Right renal cortex interstitium (tissue), 3 donors: ENCODE measurements at regions not wholly inside any gene's neighbourhood (a gene's known extent, or its start where the extent isn't known, plus 50 kb on each side); places are given as distances from the start of the nearest gene placed in this dataset.
"Not testable (repeated sequence)": the region's sequence is repeated elsewhere in the genome, so short reads cannot be mapped to it uniquely, and the experiment has no call there.

Experiments
- DNase-seq, 3 donors: peaks; one replicate each; pipeline ENCODE4 v3.0.0-alpha.2; 2013; ENCODE audit warnings: low read depth in 3 of 3, low spot score in 2 of 3

DNA sequence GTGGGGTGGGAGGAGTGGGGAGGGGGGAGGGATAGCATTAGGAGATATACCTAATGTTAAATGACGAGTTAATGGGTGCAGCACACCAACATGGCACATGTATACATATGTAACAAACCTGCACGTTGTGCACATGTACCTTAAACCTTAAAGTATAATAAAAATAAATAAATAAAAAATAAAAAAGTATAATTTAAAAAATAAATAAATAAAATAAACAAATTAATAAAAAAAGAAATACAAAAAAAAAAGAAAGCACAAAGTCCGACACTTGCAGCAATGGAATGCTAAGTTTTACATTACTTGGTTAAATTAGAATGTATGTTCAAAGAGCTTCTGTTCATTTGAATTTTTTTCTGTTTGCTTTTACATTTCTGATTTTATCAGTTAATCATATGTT, 236.5 kb upstream of the POGK start:
- DNase-seq: not testable (repeated sequence)

DNA sequence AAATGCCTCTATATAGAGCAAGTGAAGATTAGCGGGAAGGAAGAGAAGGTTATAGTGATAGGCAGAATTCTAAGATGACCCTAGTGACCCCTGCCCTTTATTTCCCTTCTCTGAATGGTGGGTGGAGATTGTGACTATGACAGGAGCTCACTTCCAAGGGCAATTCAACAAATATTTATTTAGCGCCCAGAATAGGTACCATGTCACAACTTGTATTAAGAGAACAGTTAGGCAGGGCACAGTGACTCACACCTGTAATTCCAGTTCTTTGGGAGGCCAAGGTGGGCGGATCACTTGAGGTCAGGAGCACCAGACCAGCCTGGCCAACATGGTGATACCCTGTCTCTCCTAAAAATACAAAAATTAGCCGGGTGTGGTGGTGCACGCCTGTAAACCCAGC, 236.0 kb upstream of the POGK start:
- no peak for DNase-seq

DNA sequence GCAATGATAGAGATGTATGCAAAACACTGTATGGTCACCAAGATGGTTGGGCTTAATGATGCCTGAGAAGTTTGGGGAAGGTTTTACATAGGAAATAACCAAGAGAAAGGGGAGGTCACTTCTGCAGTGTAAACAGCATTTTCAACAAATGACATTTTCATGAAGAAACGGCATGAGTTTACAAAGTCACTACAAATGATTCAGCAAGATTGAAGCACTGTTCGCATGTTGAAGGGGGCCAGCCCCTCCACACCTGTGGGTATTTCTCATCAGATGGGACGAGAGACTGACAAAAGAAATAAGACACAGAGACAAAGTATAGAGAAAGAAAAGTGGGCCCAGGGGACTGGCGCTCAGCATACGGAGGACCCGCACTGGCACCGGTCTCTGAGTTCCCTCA, 234.1 kb upstream of the POGK start:
- no peak for DNase-seq

DNA sequence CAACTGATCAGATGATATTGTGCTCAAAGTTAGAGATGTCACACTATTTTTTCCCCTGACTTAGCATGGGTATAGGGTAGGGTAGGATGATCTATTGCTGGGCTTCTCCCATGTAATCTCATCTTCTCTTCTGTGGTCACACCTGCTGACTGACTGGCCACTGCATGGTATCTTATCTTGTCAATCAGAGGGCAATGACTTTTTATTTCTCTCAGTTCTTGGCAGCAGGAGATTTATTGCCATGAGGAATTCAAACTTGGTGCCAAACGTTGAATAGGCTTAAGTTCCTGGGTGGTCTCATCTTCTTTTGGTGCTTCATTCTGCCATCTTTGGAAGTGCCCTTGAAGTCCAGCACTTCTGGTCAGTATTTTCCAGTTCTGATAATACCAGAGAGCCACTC, 226.4 kb upstream of the POGK start:
- no peak for DNase-seq

DNA sequence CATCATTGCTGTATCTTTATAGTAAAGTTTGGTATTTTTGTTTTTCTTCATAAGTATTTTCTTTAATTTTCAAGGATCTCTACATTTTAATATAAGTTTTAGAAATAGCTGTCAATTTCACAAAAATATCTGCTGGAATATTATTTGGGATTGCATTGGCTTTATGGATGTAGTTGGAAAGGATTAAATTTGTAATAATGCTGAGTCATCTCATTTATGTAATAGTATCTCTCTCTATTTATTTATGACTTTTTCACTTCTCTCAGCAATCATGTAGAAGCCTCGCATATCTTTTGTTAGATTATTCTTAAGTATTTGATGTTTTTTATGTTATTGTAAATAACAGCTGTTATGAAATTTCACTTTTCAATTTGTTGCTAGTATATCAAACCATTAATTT, 223.1 kb upstream of the POGK start:
- no peak for DNase-seq

DNA sequence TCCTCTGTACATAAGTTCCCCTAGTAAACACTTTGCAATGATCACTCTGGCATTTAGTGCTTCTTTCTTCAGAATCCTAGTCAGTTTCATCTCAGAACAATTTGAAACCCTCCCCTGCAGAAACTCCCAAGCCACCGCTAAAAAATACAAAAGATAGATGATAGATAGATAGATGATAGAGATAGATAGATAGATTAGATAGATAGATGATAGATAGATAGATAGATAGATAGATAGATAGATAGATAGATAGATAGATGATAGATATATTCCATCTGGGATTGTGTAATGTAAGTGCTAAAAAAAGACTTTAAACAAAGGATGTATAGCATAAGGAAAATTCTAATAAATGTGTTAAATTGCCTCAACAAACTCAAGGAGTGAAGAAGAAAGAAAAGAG, 212.6 kb upstream of the POGK start:
- DNase-seq: no peak

DNA sequence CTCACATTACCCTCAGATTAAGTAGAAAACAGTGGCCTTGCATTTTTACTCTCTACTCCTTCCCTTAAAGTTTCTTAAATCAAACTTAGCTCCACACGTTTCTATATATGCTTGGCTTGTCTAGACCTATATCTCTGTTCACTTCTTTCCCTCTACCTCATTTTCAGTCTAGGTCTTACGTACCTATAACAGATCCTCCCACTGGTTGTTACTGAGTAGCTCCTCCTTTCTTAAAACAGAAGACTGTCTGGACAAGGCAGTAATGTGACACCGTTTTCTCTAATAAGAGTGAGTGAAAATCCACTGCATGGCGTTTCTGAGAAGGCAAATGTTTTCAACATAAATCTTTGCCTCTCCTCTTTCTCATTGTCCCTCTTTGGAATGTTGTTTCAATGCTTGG, 211.7 kb upstream of the POGK start:
- DNase-seq: no peak

DNA sequence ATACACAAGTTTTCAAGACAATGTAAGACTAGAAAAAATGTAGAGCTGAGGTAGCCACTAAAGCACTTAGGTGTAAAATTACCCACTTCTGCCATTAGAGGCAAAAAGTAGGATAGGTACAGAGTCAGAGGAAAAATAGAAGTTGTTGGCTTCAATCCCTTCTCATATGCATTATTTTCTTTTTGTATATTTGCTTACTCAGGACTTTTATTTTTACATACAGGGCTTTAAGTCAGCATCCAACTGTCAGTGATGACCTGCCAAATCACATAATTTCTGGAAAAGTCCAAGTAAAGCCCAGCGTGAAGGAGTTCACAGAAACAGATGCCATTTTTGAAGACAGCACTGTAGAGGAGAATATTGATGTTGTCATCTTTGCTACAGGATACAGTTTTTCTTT, 211.0 kb upstream of the POGK start:
- no peak for DNase-seq

DNA sequence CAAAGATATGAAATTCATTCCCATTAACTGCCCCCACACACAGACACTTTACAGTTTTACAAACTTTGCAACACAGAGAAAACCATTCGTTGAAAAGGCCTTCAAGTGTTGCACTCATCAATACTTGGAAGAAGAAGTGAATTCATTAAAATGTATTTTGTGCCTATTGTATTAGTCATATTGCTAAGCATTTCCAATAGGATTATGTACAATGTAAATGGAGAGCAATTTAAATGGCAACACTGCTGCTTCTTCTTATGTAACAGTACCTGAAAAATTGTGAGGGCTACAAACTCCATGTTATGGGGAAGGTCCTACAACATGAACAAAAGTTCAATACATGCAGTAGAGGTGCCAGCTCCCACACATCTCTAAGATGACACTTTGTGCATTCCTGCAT, 209.3 kb upstream of the POGK start:
- DNase-seq: no peak

DNA sequence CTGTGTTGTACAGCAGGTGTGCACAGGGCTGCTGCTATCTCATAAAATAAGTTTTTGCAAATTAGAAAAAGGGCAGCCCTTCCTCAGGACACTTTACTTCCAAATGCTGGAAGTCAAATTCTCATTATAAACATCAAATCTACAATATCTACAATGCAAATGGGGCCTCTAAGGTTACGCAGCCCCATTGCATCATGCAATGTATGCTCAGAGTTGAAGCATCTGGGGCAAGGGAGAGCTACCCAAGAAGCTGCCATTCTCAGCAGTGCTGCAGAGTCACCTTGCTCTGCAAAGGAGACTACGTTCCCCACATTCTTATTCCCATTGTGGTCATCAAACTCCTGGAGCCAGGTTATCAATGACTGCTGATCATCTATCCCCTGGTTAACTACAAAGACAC, 208.9 kb upstream of the POGK start:
- DNase-seq: no peak

DNA sequence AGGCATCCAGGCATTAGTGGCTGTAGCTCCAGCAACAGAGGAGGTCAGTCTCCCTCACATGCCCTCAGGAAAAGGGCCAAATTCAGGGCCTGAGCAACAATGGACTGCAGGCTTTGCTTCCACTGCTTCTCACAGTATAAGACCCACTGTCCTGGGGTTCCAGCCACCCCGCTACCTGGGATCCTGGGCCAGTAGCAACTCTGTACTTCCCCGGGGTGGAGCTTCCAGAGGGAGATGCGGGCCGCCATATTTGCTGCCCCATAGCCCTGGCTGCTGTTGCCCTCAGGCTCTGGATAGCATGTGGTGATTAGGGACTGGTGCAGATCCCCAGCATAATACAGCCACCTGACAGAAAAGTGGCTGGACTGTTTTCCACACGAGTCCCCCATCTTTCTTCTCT, 201.1 kb upstream of the POGK start:
- DNase-seq: no peak

DNA sequence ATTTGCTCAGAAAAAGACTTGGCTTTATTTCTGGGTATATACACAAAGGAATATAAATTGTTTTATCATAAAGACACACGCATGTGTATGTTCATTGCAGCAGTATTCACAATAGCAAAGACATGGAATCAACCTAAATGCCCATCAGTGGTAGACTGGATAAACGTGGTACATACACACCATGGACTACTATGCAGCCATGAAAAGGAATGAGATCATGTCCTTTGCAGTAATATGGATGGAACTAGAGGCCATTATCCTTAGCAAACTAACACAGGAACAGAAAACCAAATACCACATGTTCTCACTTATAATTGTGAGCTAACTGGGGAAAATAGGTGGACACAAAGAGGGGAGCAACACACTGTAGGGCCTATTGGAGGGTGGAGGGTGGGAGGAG, 182.0 kb upstream of the POGK start:
- not testable (repeated sequence) for DNase-seq

DNA sequence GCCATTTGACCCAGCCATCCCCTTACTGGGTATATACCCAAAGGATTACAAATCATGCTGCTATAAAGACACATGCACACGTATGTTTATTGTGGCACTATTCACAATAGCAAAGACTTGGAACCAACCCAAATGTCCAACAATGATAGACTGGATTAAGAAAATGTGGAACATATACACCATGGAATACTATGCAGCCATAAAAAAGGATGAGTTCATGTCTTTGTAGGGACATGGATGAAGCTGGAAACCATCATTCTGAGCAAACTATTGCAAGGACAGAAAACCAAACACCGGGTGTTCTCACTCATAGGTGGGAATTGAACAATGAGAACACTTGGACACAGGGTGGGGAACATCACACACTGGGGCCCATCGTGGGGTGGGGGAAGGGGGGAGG, 172.5 kb upstream of the POGK start:
- not testable (repeated sequence) for DNase-seq

DNA sequence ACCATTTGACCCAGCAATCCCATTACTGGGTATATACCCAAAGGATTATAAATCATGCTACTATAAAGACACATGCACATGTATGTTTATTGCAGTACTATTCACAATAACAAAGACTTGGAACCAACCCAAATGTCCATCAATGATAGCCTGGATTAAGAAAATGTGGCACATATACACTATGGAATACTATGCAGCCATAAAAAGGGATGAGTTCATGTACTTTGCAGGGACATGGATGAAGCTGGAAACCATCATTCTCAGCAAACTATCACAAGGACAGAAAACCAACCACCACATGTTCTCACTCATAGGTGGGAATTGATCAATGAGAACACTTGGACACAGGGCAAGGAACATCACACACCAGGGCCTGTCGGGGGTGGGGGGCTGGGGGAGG, 171.7 kb upstream of the POGK start:
- not testable (repeated sequence) for DNase-seq

DNA sequence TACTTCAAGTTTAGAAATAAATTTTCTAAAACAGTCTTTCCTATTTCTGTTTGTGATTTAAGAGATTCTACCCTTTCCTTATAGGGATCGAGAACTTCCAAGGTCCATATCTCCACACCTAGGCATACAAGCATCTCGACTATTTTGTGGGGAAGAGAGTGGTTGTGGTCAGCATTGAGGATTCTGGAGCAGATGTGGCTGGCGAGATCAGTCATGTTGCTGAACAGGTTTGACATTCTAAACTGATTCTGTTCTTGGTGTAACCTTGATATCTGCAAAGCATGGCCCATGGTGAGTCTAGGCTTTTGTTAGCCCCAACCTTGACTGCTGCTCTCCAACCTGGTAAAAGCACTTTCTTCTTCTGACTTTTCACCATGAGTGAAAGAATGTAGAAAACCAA, 167.6 kb upstream of the POGK start:
- DNase-seq: no peak

DNA sequence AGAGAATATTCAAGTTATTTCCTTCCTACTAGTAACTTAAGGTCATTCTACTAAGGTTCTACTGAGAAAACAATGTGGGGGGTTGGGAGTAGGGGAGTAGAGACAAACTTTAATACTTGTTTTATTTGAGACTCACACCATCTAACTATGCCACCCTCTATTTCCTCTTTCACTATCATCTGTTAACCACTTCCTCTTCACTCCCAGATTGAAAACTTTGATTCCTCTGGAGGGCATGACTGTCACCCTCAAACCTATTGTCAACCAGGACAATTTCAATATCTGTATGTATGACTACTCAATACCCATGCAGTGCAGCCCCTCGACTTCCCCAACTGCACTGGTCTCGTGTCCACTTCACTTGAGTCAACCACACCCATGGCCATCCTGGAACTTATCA, 165.6 kb upstream of the POGK start:
- DNase-seq: no peak

DNA sequence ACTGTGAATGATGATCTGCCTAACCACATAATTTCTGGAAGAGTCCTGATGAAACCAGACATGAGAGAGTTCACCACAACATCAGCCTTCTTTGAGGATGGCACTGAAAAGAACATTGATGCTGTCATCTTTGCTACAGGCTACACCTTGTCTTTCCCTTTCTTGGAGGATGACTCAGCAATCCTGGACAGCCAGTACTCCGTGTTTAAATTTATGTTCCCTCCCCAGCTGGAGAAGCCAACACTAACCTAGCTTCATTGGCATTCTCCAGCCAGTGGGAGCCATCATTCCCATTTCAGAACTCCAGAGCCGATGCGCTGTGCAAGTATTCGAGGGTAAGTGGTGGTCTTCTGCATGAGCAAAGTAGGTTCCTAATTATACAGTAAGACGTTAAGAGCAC, 164.1 kb upstream of the POGK start:
- DNase-seq: no peak

DNA sequence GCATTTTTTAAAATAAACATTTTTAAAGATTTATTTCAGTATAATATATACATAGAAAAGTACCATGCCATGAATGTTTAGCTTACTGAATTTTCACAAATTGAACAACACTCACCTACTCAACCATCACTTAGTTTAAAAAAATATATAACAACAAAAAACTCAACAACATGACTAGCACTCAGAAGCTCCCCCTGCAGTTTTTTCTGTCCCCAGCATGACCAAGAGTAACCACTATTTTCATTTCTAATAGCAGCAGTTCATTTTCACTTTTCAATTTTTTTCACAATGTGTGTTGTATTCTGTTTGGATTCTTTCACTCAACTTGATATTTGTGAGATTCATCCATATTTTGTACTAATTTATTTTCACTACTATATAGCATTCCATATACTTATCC, 162.3 kb upstream of the POGK start:
- DNase-seq: no peak

DNA sequence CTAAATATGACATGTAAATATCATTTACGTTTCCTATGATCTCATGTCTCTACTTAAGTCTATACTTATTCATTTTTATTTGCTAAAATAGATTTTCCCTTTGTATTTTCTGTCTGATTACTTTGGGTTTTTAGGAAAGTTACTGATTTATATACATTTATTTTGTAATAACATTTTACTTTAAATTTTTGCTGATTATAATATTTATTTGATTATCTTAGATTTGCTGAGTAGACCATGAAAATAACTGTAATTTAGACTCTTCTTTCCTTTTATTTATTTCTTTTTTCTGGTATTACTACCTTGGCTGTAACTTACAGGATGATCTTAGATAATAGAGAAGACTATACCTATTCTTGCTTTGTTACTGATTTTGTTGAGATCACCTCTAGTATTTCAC, 159.9 kb upstream of the POGK start:
- no peak for DNase-seq

DNA sequence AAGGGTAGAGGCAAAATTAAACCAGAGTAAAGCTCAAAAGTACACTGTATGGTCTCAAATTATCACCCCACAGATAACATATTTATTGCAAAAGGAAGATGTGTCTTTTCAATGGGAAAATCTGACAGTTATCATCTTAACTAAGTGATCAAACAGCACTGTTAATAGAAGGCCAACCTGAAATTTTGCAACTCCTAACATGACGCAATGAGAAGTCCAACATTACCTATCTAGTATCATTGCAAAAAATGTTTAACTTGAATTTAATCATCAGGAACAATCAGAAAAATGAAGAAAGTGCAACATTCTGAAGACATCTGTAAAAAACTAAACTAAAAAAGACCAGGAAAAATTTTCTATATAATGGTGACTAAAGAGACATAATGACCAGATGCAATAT, 156.7 kb upstream of the POGK start:
- no peak for DNase-seq

DNA sequence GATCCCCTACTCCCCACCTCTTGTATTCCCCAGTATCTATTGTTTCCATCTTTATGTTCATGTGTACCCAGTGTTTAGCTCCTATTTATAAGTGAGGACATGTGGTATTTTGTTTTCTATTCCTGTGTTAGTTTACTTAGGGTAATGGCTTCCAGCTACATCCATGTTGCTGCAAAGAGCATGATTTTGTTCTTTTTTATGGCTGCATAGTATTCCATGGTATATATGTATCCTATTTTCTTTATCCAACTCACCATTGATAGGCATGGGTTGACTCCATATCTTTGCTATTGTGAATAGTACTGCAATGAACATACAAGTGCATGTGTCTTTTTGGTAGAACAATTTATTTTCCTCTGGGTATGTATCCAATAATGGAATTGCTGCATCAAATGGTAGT, 154.6 kb upstream of the POGK start:
- not testable (repeated sequence) for DNase-seq

DNA sequence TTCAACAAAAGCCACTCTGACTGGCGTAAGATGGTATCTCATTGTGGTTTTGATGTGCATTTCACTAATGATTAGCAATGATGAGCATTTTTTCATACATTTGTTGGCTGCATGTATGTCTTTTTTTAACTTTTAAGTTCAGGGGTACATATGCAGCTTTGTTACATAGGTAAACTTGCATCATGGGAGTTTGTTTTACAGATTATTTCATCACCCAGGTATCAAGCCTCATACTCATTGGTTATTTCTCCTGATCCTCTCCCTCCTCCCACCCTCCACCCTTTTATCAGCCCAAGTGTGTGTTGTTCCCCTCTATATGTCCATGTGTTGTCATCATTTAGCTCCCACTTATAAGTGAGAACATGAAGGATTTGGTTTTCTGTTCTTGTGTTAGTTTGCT, 154.1 kb upstream of the POGK start:
- DNase-seq: no peak

DNA sequence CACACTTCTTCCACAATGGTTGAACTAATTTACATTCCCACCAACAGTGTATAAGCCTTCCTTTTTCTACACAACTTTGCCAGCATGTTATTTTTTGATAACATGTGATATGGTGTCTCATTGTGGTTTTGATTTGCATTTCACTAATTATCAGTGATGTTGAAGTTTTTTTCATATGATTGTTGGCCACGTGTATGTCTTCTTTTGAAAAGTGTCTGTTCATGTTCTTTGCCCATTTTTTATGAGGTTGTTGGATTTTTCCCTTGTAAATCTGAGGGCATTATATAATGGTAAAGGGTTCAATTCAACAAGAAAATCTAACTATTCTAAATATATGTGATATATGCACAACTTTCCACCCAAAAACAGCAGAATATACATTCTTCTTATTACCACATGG, 153.4 kb upstream of the POGK start:
- not testable (repeated sequence) for DNase-seq

DNA sequence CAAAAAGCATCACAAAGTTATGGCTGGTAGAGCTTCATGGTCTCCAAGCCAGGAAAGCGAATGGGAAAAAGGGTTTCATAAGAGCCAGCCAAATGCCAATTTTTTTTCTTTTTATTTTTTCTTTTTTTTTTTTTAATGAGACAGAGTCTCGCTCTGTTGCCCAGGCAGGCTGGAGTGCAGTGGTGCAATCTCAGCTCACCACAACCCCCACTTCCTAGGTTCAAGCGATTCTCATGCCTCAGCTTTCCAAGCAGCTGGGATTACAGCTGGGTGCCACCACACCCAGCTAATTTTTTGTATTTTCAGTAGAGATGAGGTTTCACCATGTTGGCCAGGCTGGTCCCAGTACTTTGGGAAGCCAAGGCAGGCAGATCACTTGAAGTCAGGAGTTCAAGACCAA, 148.7 kb upstream of the POGK start:
- not testable (repeated sequence) for DNase-seq
